ENCODE measurements at regions not wholly inside any gene's neighbourhood (a gene's known extent, or its start where the extent isn't known, plus 50 kb on each side); places are given as distances from the start of the nearest gene placed in this dataset.

GRCh38 chr17:77429969-77430752 lies 289.4 kb downstream of the SEC14L1 start (continued):
- TF ChIP-seq POLR2AphosphoS5 (IDR thresholded peaks at IDR 0.05; ENCODE audit: low read depth, low read length) (no peak), ZNF619 (CRISPR knock-in tag; IDR thresholded peaks at IDR 0.05) (no peak), HNRNPL (IDR thresholded peaks at IDR 0.05; ENCODE audit: low read depth, low read length) (no peak), HNRNPK (IDR thresholded peaks at IDR 0.05; ENCODE audit: low read depth, low read length, poor library complexity, severe bottlenecking) (no peak), GZF1 (CRISPR knock-in tag; IDR thresholded peaks at IDR 0.05) (no peak), SP4 (CRISPR knock-in tag; IDR thresholded peaks at IDR 0.05) (peak; percentile 55; the same call in 1 of the 2 replicates), ZSCAN31 (CRISPR knock-in tag; IDR thresholded peaks at IDR 0.05; ENCODE audit: low read depth) (no peak), ATF2 (CRISPR knock-in tag; IDR thresholded peaks at IDR 0.05) (peak; percentile 18; the same call in 1 of the 2 replicates), ZNF761 (CRISPR knock-in tag; conservative IDR thresholded peaks at IDR 0.05) (no peak), HMGXB3 (CRISPR knock-in tag; IDR thresholded peaks at IDR 0.05; ENCODE audit: borderline replicate concordance) (peak; percentile 51; the same call in 1 of the 2 replicates), ZNF589 (CRISPR knock-in tag; conservative IDR thresholded peaks at IDR 0.05) (no peak), NFYB (CRISPR knock-in tag; IDR thresholded peaks at IDR 0.05) (no peak), REPIN1 (CRISPR knock-in tag; IDR thresholded peaks at IDR 0.05; ENCODE audit: borderline replicate concordance, low read depth) (peak; percentile 79), POLR2A (IDR thresholded peaks at IDR 0.05; ENCODE audit: insufficient read depth in 1 of 2, low read depth in 2 of 2, low read length in 2 of 2) (no peak), NR2C2 (CRISPR knock-in tag; IDR thresholded peaks at IDR 0.05; ENCODE audit: borderline replicate concordance) (peak; percentile 61; the same call in 1 of the 2 replicates), ATAD3A (CRISPR knock-in tag; IDR thresholded peaks at IDR 0.05) (no peak), PCBP1 (IDR thresholded peaks at IDR 0.05; ENCODE audit: borderline replicate concordance, low read depth, low read length) (no peak), THAP11 (CRISPR knock-in tag; IDR thresholded peaks at IDR 0.05) (peak; percentile 57), ZNF629 (CRISPR knock-in tag; conservative IDR thresholded peaks at IDR 0.05) (no peak), ZNF207 (IDR thresholded peaks at IDR 0.05; ENCODE audit: borderline replicate concordance) (no peak), RFX1 (IDR thresholded peaks at IDR 0.05) (no peak), ZSCAN29 (CRISPR knock-in tag; conservative IDR thresholded peaks at IDR 0.05) (no peak)
- TF ChIP-seq, protein P1, sequence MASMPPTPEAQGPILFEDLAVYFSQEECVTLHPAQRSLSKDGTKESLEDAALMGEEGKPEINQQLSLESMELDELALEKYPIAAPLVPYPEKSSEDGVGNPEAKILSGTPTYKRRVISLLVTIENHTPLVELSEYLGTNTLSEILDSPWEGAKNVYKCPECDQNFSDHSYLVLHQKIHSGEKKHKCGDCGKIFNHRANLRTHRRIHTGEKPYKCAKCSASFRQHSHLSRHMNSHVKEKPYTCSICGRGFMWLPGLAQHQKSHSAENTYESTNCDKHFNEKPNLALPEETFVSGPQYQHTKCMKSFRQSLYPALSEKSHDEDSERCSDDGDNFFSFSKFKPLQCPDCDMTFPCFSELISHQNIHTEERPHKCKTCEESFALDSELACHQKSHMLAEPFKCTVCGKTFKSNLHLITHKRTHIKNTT (CRISPR knock-in tag; IDR thresholded peaks at IDR 0.05), result no peak

Measured in HepG2 (cell line).